Dermis blood vessel endothelial cell (primary cell): ENCODE measurements at regions not wholly inside any gene's neighbourhood (a gene's known extent, or its start where the extent isn't known, plus 50 kb on each side); places are given as distances from the start of the nearest gene placed in this dataset.
"Not testable (repeated sequence)": the region's sequence is repeated elsewhere in the genome, so short reads cannot be mapped to it uniquely, and the experiment has no call there.

Experiments
- DNase-seq: peaks from one replicate; pipeline ENCODE4 v3.0.0; 2010

- DNase-seq = no peak
Measured at GRCh38 chr6:106740287-106740686, 110.9 kb downstream of the QRSL1 start.

GRCh38 chr6:106739387-106739786 lies 110.0 kb downstream of the QRSL1 start:
- no peak for DNase-seq

- DNase-seq = no peak
Measured at GRCh38 chr6:106736502-106736901, 107.1 kb downstream of the QRSL1 start.

GRCh38 chr6:106735828-106736227 lies 106.5 kb downstream of the QRSL1 start:
- DNase-seq = no peak

GRCh38 chr6:106735136-106735633 lies 105.8 kb downstream of the QRSL1 start:
- DNase-seq = no peak

- no peak for DNase-seq
Measured at GRCh38 chr6:106733386-106733785, 104.0 kb downstream of the QRSL1 start.

- DNase-seq = no peak
Measured at GRCh38 chr6:106732376-106732940, 103.1 kb downstream of the QRSL1 start.

GRCh38 chr6:106731843-106732160 lies 102.4 kb downstream of the QRSL1 start:
- no peak for DNase-seq

- DNase-seq = no peak
Measured at GRCh38 chr6:106731144-106731842, 101.9 kb downstream of the QRSL1 start.

- no peak for DNase-seq
Measured at GRCh38 chr6:106730718-106731117, 101.3 kb downstream of the QRSL1 start.

- no peak for DNase-seq
Measured at GRCh38 chr6:106730264-106730663, 100.9 kb downstream of the QRSL1 start.

- DNase-seq = no peak
Measured at GRCh38 chr6:106729841-106730240, 100.5 kb downstream of the QRSL1 start.

- DNase-seq = no peak
Measured at GRCh38 chr6:106728296-106728870, 99.0 kb downstream of the QRSL1 start.

- DNase-seq = no peak
Measured at GRCh38 chr6:106727480-106728149, 98.2 kb downstream of the QRSL1 start.

GRCh38 chr6:106724848-106725247 lies 95.5 kb downstream of the QRSL1 start:
- no peak for DNase-seq

GRCh38 chr6:106724337-106724736 lies 95.0 kb downstream of the QRSL1 start:
- no peak for DNase-seq

- DNase-seq = not testable (repeated sequence)
Measured at GRCh38 chr6:106723419-106723818, 94.0 kb downstream of the QRSL1 start.

- not testable (repeated sequence) for DNase-seq
Measured at GRCh38 chr6:106721189-106721588, 91.8 kb downstream of the QRSL1 start.
